Neural progenitor cell (in vitro differentiated cells): ENCODE measurements at regions not wholly inside any gene's neighbourhood (a gene's known extent, or its start where the extent isn't known, plus 50 kb on each side); places are given as distances from the start of the nearest gene placed in this dataset.

Experiments used
- DNase-seq: peaks from one replicate; pipeline ENCODE4 v3.0.0-alpha.2; 2016; ENCODE audit warnings: low spot score
- H2AFZ ChIP-seq: fragments of 200-600 bp; sonication (generic); replicated peaks from 2 replicates; pipeline ENCODE4 v1.6.1; 2016; ENCODE audit warnings: antibody characterized with exemption
- H3F3A ChIP-seq: fragments of 200-600 bp; sonication (generic); 2 replicates; pipeline ENCODE4 v1.6.1; 2016; ENCODE audit warnings: antibody characterized with exemption, low read depth
- H3K27ac ChIP-seq: fragments of 200-600 bp; sonication (generic); 2 replicates; pipeline ENCODE4 v1.5.1; 2016; ENCODE audit warnings: mild to moderate bottlenecking
- H3K27me3 ChIP-seq: fragments of 200-600 bp; sonication (generic); 2 replicates; pipeline ENCODE4 v1.6.1; 2016; ENCODE audit warnings: mild to moderate bottlenecking, moderate library complexity
- H3K36me3 ChIP-seq: fragments of 200-600 bp; sonication (generic); 2 replicates; pipeline ENCODE4 v1.5.1; 2016
- H3K4me1 ChIP-seq: fragments of 200-600 bp; sonication (generic); 2 replicates; pipeline ENCODE4 v1.6.1; 2016; ENCODE audit warnings: mixed run types
- H3K4me2 ChIP-seq: fragments of 200-600 bp; sonication (generic); 2 replicates; pipeline ENCODE4 v1.6.1; 2016
- H3K4me3 ChIP-seq: fragments of 200-600 bp; sonication (generic); 2 replicates; pipeline ENCODE4 v1.5.1; 2016
- H3K79me2 ChIP-seq: fragments of 200-600 bp; sonication (generic); 2 replicates; pipeline ENCODE4 v1.6.1; 2016; ENCODE audit warnings: low read depth
- H3K9ac ChIP-seq: fragments of 200-600 bp; sonication (generic); 2 replicates; pipeline ENCODE4 v1.6.1; 2016
- H3K9me3 ChIP-seq: fragments of 200-600 bp; sonication (generic); 2 replicates; pipeline ENCODE4 v1.5.1; 2016; ENCODE audit warnings: low read depth
- H4K20me1 ChIP-seq: fragments of 200-600 bp; sonication (generic); 2 replicates; pipeline ENCODE4 v1.6.1; 2016; ENCODE audit warnings: low read depth
- H3K27ac Mint-ChIP-seq: 3 replicates; pipeline ENCODE4 v1.8.0; 2021; ENCODE audit warnings: mixed read lengths
- H3K27me3 Mint-ChIP-seq: 2 replicates; pipeline ENCODE4 v1.8.0; 2022; ENCODE audit warnings: low read depth, mild to moderate bottlenecking, inconsistent platforms, moderate library complexity, mixed read lengths; ENCODE audit not compliant: insufficient read depth
- H3K36me3 Mint-ChIP-seq: 3 replicates; pipeline ENCODE4 v1.8.0; 2021; ENCODE audit warnings: mixed read lengths
- H3K4me1 Mint-ChIP-seq: 3 replicates; pipeline ENCODE4 v1.8.0; 2021; ENCODE audit warnings: mixed read lengths
- H3K4me3 Mint-ChIP-seq: 3 replicates; pipeline ENCODE4 v1.8.0; 2021; ENCODE audit warnings: mild to moderate bottlenecking, moderate library complexity, mixed read lengths
- H3K9me3 Mint-ChIP-seq: 3 replicates; pipeline ENCODE4 v1.8.0; 2020; ENCODE audit warnings: mixed read lengths
- CTCF ChIP-seq: fragments of 200-600 bp; sonication (generic); IDR thresholded peaks from 2 replicates; pipeline ENCODE4 v1.5.1; 2017; ENCODE audit warnings: antibody characterized with exemption, mild to moderate bottlenecking
- EZH2 ChIP-seq: fragments of 200-600 bp; sonication (generic); IDR thresholded peaks from 2 replicates; pipeline ENCODE4 v1.6.1; 2017; ENCODE audit warnings: antibody characterized with exemption, mild to moderate bottlenecking, moderate library complexity
- EZH2phosphoT487 ChIP-seq: fragments of 200-600 bp; sonication (generic); IDR thresholded peaks from 2 replicates; pipeline ENCODE4 v1.6.1; 2017; ENCODE audit warnings: antibody characterized with exemption

- no peak overlapping the region for H3K27ac Mint-ChIP-seq
- no peaks in the 10 kb centered on the region for H3F3A ChIP-seq
- H3K4me3 ChIP-seq = no peak overlapping the region
- H3K27me3 ChIP-seq = no peaks in the 10 kb centered on the region
- no peak overlapping the region for H3K4me2 ChIP-seq
- no peak overlapping the region for H3K4me3 Mint-ChIP-seq
- H3K9me3 ChIP-seq = peaks cover 11% of the 10 kb centered on the region
- peaks cover 67% of the 10 kb centered on the region for H3K9me3 Mint-ChIP-seq
- H3K4me1 ChIP-seq = no peaks in the 10 kb centered on the region
- no peak for TF ChIP-seq CTCF
- TF ChIP-seq EZH2phosphoT487 = no peak
- TF ChIP-seq EZH2 = no peak
- no peak for DNase-seq
- H3K27me3 Mint-ChIP-seq = peaks cover 3% of the 10 kb centered on the region
- H3K79me2 ChIP-seq = no peaks in the 10 kb centered on the region
- H3K36me3 ChIP-seq = no peaks in the 10 kb centered on the region
- H4K20me1 ChIP-seq = no peaks in the 10 kb centered on the region
- H3K4me1 Mint-ChIP-seq = no peaks in the 10 kb centered on the region
- no peak overlapping the region for H2AFZ ChIP-seq
- no peak overlapping the region for H3K9ac ChIP-seq
- H3K36me3 Mint-ChIP-seq = no peaks in the 10 kb centered on the region
- no peak overlapping the region for H3K27ac ChIP-seq
Measured at GRCh38 chr16:35733971-35734702, 2274.7 kb downstream of the TP53TG3F start.

GRCh38 chr16:35734728-35735402 lies 2275.5 kb downstream of the TP53TG3F start:
- H3K79me2 ChIP-seq = no peaks in the 10 kb centered on the region
- peaks cover 11% of the 10 kb centered on the region for H3K9me3 ChIP-seq
- H3K27me3 ChIP-seq = no peaks in the 10 kb centered on the region
- no peaks in the 10 kb centered on the region for H3F3A ChIP-seq
- Mint-ChIP-seq H3K27me3 (peaks cover 3% of the 10 kb centered on the region), H3K27ac (no peak overlapping the region), H3K9me3 (peaks cover 67% of the 10 kb centered on the region), H3K4me3 (no peak overlapping the region), H3K4me1 (no peaks in the 10 kb centered on the region), H3K36me3 (no peaks in the 10 kb centered on the region)
- no peak overlapping the region for H3K9ac ChIP-seq
- TF ChIP-seq EZH2 (no peak), EZH2phosphoT487 (no peak), CTCF (no peak)
- H3K4me2 ChIP-seq = no peak overlapping the region
- no peaks in the 10 kb centered on the region for H3K36me3 ChIP-seq
- H4K20me1 ChIP-seq = no peaks in the 10 kb centered on the region
- H3K27ac ChIP-seq = no peak overlapping the region
- H3K4me3 ChIP-seq = no peak overlapping the region
- no peaks in the 10 kb centered on the region for H3K4me1 ChIP-seq
- DNase-seq = no peak
- H2AFZ ChIP-seq = no peak overlapping the region

- H3K27ac Mint-ChIP-seq = no peak overlapping the region
Measured at GRCh38 chr16:35735403-35736251, 2276.2 kb downstream of the TP53TG3F start.

More at GRCh38 chr16:35735403-35736251, 2276.2 kb downstream of the TP53TG3F start:
- Mint-ChIP-seq H3K4me3 (no peak overlapping the region), H3K4me1 (no peaks in the 10 kb centered on the region), H3K9me3 (peaks cover 68% of the 10 kb centered on the region), H3K27me3 (peaks cover 3% of the 10 kb centered on the region), H3K36me3 (no peaks in the 10 kb centered on the region)
- Histone ChIP-seq H3K9ac (no peak overlapping the region), H3K27me3 (no peaks in the 10 kb centered on the region), H3K9me3 (peaks cover 11% of the 10 kb centered on the region), H3K36me3 (no peaks in the 10 kb centered on the region), H3K79me2 (no peaks in the 10 kb centered on the region), H3K4me3 (no peak overlapping the region), H3K4me1 (no peaks in the 10 kb centered on the region), H4K20me1 (no peaks in the 10 kb centered on the region), H3F3A (no peaks in the 10 kb centered on the region), H3K27ac (no peak overlapping the region), H2AFZ (no peak overlapping the region), H3K4me2 (no peak overlapping the region)
- no peak for DNase-seq
- TF ChIP-seq EZH2 (no peak), EZH2phosphoT487 (no peak), CTCF (no peak)
